IPS-20b (cell line): ENCODE measurements at regions not wholly inside any gene's neighbourhood (a gene's known extent, or its start where the extent isn't known, plus 50 kb on each side); places are given as distances from the start of the nearest gene placed in this dataset.

Experiments
- H3K27ac ChIP-seq: one replicate; pipeline ENCODE4 v1.5.1; 2013; ENCODE audit warnings: low read length
- H3K27me3 ChIP-seq: 2 replicates; pipeline ENCODE4 v1.6.1; 2013; ENCODE audit warnings: mild to moderate bottlenecking, low read length, inconsistent platforms; ENCODE audit not compliant: insufficient read depth
- H3K36me3 ChIP-seq: 2 replicates; pipeline ENCODE4 v1.6.1; 2013; ENCODE audit warnings: low read depth, mild to moderate bottlenecking, inconsistent platforms, low read length, moderate library complexity; ENCODE audit not compliant: insufficient read depth
- H3K4me1 ChIP-seq: 2 replicates; pipeline ENCODE4 v1.6.1; 2013; ENCODE audit warnings: mild to moderate bottlenecking, control low read depth, inconsistent platforms, low read length, moderate library complexity; ENCODE audit not compliant: insufficient read depth
- H3K4me3 ChIP-seq: 2 replicates; pipeline ENCODE4 v1.5.1; 2013; ENCODE audit warnings: mild to moderate bottlenecking, low read length, inconsistent platforms
- H3K9ac ChIP-seq: 2 replicates; pipeline ENCODE4 v1.6.1; 2013; ENCODE audit warnings: low read depth, mild to moderate bottlenecking, inconsistent platforms, low read length, moderate library complexity
- H3K9me3 ChIP-seq: 2 replicates; pipeline ENCODE4 v1.6.1; 2013; ENCODE audit warnings: mild to moderate bottlenecking, low read depth, low read length, inconsistent platforms; ENCODE audit not compliant: insufficient read depth

GRCh38 chr1:55478742-55479141, 263.6 kb upstream of the USP24 start:
- H3K27me3 ChIP-seq = no peaks in the 10 kb centered on the region

DNA sequence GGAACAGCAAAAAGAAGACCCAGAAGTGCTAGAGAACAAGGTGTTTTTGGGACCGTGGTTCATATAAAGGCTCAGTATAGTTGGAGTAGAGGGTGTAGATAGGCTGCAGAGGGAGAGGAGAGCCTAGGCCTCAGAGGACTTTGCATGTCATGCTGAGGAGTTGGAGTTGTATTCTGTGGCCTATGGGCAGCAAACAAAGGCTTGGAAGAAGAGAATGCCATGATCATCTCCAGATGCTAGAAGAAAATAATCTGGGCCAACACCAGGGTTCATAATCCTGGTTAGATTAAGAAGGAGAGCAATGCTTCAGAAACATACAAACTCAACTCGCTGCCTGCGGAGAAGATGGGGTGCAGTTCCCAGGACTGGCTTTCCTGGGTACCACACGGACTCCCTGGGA, 262.8 kb upstream of the USP24 start:
- H3K9me3 ChIP-seq = no peaks in the 10 kb centered on the region
- H3K27ac ChIP-seq = no peak overlapping the region
- no peak overlapping the region for H3K4me3 ChIP-seq
- no peaks in the 10 kb centered on the region for H3K36me3 ChIP-seq
- H3K4me1 ChIP-seq = no peaks in the 10 kb centered on the region
- H3K9ac ChIP-seq = no peak overlapping the region
- H3K27me3 ChIP-seq = no peaks in the 10 kb centered on the region

More at GRCh38 chr1:55478742-55479141, 263.6 kb upstream of the USP24 start:
- Histone ChIP-seq H3K4me1 (no peaks in the 10 kb centered on the region), H3K9ac (no peak overlapping the region), H3K9me3 (no peaks in the 10 kb centered on the region), H3K4me3 (no peak overlapping the region), H3K36me3 (no peaks in the 10 kb centered on the region), H3K27ac (no peak overlapping the region)

GRCh38 chr1:55476445-55477015, 261.4 kb upstream of the USP24 start:
- H3K4me1 ChIP-seq = no peaks in the 10 kb centered on the region
- H3K9me3 ChIP-seq = no peaks in the 10 kb centered on the region
- H3K36me3 ChIP-seq = no peaks in the 10 kb centered on the region
- no peak overlapping the region for H3K27ac ChIP-seq
- H3K27me3 ChIP-seq = no peaks in the 10 kb centered on the region
- H3K9ac ChIP-seq = no peak overlapping the region
- no peak overlapping the region for H3K4me3 ChIP-seq

- no peaks in the 10 kb centered on the region for H3K36me3 ChIP-seq
- H3K9ac ChIP-seq = no peak overlapping the region
- H3K27ac ChIP-seq = no peak overlapping the region
- no peaks in the 10 kb centered on the region for H3K9me3 ChIP-seq
- H3K27me3 ChIP-seq = no peaks in the 10 kb centered on the region
- H3K4me3 ChIP-seq = no peak overlapping the region
- no peaks in the 10 kb centered on the region for H3K4me1 ChIP-seq
These were observed 259.1 kb upstream of the USP24 start for GRCh38 chr1:55474168-55474786.

- Histone ChIP-seq H3K4me1 (no peaks in the 10 kb centered on the region), H3K4me3 (no peak overlapping the region), H3K27ac (no peak overlapping the region), H3K9ac (no peak overlapping the region), H3K9me3 (no peaks in the 10 kb centered on the region), H3K27me3 (no peaks in the 10 kb centered on the region), H3K36me3 (no peaks in the 10 kb centered on the region)
These were observed 258.5 kb upstream of the USP24 start for GRCh38 chr1:55473661-55474060.

- Histone ChIP-seq H3K36me3 (no peaks in the 10 kb centered on the region), H3K9me3 (no peaks in the 10 kb centered on the region), H3K4me3 (no peak overlapping the region), H3K4me1 (no peaks in the 10 kb centered on the region), H3K27ac (no peak overlapping the region), H3K9ac (no peak overlapping the region), H3K27me3 (no peaks in the 10 kb centered on the region)
These were observed 257.6 kb upstream of the USP24 start for GRCh38 chr1:55472784-55473183.

- Histone ChIP-seq H3K9ac (no peak overlapping the region), H3K4me1 (no peaks in the 10 kb centered on the region), H3K36me3 (no peaks in the 10 kb centered on the region), H3K27ac (no peak overlapping the region), H3K4me3 (no peak overlapping the region), H3K27me3 (no peaks in the 10 kb centered on the region), H3K9me3 (no peaks in the 10 kb centered on the region)
These were observed 257.0 kb upstream of the USP24 start for GRCh38 chr1:55472115-55472514.

DNA sequence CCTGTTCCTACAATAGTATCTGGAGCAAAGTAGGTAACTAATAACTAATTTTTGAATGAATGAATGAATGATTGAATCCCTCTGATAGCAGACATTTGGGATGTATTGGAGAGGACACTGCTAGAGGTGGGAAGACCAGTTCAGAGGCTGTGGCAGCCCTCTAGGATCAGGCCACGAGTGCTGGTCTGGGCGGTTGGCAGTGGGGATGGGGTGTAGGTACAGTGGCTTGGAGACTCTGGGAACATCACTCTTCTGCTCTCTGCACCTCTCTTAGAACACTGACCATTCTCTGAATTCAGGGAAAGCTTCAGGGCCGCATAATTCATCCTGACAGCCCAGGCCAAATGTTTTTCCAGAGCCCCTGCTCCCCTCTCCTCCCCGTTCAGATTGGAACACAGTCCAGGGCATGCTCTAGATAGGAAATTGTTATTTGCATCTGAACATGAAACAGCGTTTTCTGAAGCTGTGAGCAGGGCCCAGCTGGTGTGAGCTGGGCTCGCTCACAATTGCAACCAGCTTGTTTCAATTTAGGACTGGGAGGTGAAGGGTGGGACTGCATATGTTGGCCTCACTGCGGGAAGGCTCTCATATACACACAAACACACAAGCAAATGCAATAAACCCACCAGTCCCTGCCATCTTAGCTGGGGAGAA, 253.1 kb upstream of the USP24 start:
- Histone ChIP-seq H3K4me3 (no peak overlapping the region), H3K27me3 (no peaks in the 10 kb centered on the region; the same call in 1 of the 2 replicates), H3K9ac (no peak overlapping the region), H3K36me3 (no peaks in the 10 kb centered on the region), H3K27ac (no peak overlapping the region), H3K4me1 (no peaks in the 10 kb centered on the region), H3K9me3 (no peaks in the 10 kb centered on the region)

DNA sequence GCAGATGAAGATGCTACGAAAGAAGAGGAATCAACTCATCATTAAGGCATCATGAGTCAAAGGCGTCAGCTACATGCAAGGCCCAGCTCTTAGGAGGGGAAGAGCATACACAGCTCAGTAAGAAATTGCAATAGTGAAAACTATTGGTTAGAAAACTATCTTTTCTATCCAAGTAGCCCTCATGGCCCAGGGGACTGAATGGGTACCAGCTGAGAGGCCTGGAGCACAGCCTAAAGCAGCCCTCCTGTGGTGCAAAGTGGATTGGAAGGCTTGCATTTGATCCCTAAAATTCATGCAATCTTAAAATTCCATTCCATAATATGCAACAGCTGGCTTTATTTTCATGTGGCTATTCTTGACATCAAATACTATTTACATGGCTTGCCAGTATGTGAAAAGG, 251.8 kb upstream of the USP24 start:
- no peak overlapping the region for H3K9ac ChIP-seq
- H3K27me3 ChIP-seq = no peaks in the 10 kb centered on the region; the same call in 1 of the 2 replicates
- no peaks in the 10 kb centered on the region for H3K36me3 ChIP-seq
- no peak overlapping the region for H3K4me3 ChIP-seq
- H3K27ac ChIP-seq = no peak overlapping the region
- no peaks in the 10 kb centered on the region for H3K4me1 ChIP-seq
- H3K9me3 ChIP-seq = no peaks in the 10 kb centered on the region

DNA sequence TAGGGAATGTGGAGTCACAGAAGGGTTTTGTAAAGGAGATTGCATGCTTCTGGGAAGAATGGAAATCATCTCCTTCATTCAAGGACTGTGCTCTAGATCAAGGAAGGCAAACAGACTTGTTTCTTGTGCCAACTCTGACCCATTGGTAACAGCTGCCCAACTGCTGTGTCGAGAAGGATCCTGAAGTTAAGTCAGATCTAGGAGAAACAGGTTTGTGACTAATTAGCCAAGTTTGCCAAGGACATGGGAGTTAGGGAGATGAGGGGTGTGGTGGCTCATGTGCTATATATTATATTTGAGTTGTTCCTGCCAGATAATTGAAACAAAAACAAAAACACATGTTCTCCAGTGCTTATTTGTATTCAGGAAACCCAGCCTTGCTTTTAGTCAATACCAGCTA, 251.2 kb upstream of the USP24 start:
- H3K4me3 ChIP-seq = no peak overlapping the region
- no peak overlapping the region for H3K9ac ChIP-seq
- no peaks in the 10 kb centered on the region for H3K4me1 ChIP-seq
- no peaks in the 10 kb centered on the region for H3K36me3 ChIP-seq
- H3K27me3 ChIP-seq = no peaks in the 10 kb centered on the region; the same call in 1 of the 2 replicates
- H3K9me3 ChIP-seq = no peaks in the 10 kb centered on the region
- no peak overlapping the region for H3K27ac ChIP-seq

GRCh38 chr1:55464550-55464949, 249.4 kb upstream of the USP24 start:
- no peaks in the 10 kb centered on the region for H3K36me3 ChIP-seq
- no peak overlapping the region for H3K27ac ChIP-seq
- H3K4me1 ChIP-seq = no peaks in the 10 kb centered on the region
- H3K9me3 ChIP-seq = no peaks in the 10 kb centered on the region
- no peak overlapping the region for H3K9ac ChIP-seq
- no peaks in the 10 kb centered on the region; the same call in 1 of the 2 replicates for H3K27me3 ChIP-seq
- H3K4me3 ChIP-seq = no peak overlapping the region

- Histone ChIP-seq H3K27me3 (no peaks in the 10 kb centered on the region; the same call in 1 of the 2 replicates), H3K27ac (no peak overlapping the region), H3K4me1 (no peaks in the 10 kb centered on the region), H3K9me3 (no peaks in the 10 kb centered on the region), H3K9ac (no peak overlapping the region), H3K4me3 (no peak overlapping the region), H3K36me3 (no peaks in the 10 kb centered on the region)
These were observed 248.8 kb upstream of the USP24 start for GRCh38 chr1:55463814-55464475.
